Islet precursor cell (in vitro differentiated cells): ENCODE measurements at regions not wholly inside any gene's neighbourhood (a gene's known extent, or its start where the extent isn't known, plus 50 kb on each side); places are given as distances from the start of the nearest gene placed in this dataset.
"Not testable (repeated sequence)": the region's sequence is repeated elsewhere in the genome, so short reads cannot be mapped to it uniquely, and the experiment has no call there.

Experiments
- DNase-seq: peaks from one replicate; pipeline ENCODE4 v3.0.0-alpha.2; 2018

- DNase-seq = no peak
Measured at GRCh38 chrX:112367065-112367464, 284.5 kb upstream of the TRPC5 start.

- DNase-seq = no peak
Measured at GRCh38 chrX:112359906-112360305, 277.3 kb upstream of the TRPC5 start.

- no peak for DNase-seq
Measured at GRCh38 chrX:112355931-112356330, 273.4 kb upstream of the TRPC5 start.

- DNase-seq = no peak
Measured at GRCh38 chrX:112341598-112341997, 259.0 kb upstream of the TRPC5 start.

- no peak for DNase-seq
Measured at GRCh38 chrX:112313201-112313600, 230.6 kb upstream of the TRPC5 start.

GRCh38 chrX:112306027-112306426, 223.5 kb upstream of the TRPC5 start:
- no peak for DNase-seq

- DNase-seq = no peak
Measured at GRCh38 chrX:112279940-112280339, 197.4 kb upstream of the TRPC5 start.

GRCh38 chrX:112270991-112271390, 188.4 kb upstream of the TRPC5 start:
- DNase-seq = no peak

GRCh38 chrX:112266136-112266535, 183.6 kb upstream of the TRPC5 start:
- DNase-seq = no peak

- no peak for DNase-seq
Measured at GRCh38 chrX:112259375-112259774, 176.8 kb upstream of the TRPC5 start.

- DNase-seq = no peak
Measured at GRCh38 chrX:112254896-112255295, 172.3 kb upstream of the TRPC5 start.

GRCh38 chrX:112247714-112248113, 165.1 kb upstream of the TRPC5 start:
- DNase-seq = no peak

GRCh38 chrX:112235547-112235946, 153.0 kb upstream of the TRPC5 start:
- DNase-seq = no peak

GRCh38 chrX:112233164-112233563, 150.6 kb upstream of the TRPC5 start:
- DNase-seq = no peak

- DNase-seq = not testable (repeated sequence)
Measured at GRCh38 chrX:112226795-112227194, 144.2 kb upstream of the TRPC5 start.

- no peak for DNase-seq
Measured at GRCh38 chrX:112223391-112223790, 140.8 kb upstream of the TRPC5 start.

GRCh38 chrX:112218388-112218787, 135.8 kb upstream of the TRPC5 start:
- DNase-seq = no peak

GRCh38 chrX:112211459-112211858, 128.9 kb upstream of the TRPC5 start:
- DNase-seq = peak; percentile 79

- no peak for DNase-seq
Measured at GRCh38 chrX:112197840-112198239, 115.3 kb upstream of the TRPC5 start.

- DNase-seq = no peak
Measured at GRCh38 chrX:112190646-112191045, 108.1 kb upstream of the TRPC5 start.

GRCh38 chrX:112181361-112181760, 98.8 kb upstream of the TRPC5 start:
- DNase-seq = not testable (repeated sequence)

GRCh38 chrX:112164420-112164819, 81.8 kb upstream of the TRPC5 start:
- no peak for DNase-seq

- DNase-seq = no peak
Measured at GRCh38 chrX:112163906-112164305, 81.3 kb upstream of the TRPC5 start.

- no peak for DNase-seq
Measured at GRCh38 chrX:112148397-112148796, 65.8 kb upstream of the TRPC5 start.

- peak; percentile 62 for DNase-seq
Measured at GRCh38 chrX:112147206-112147605, 64.6 kb upstream of the TRPC5 start.

- no peak for DNase-seq
Measured at GRCh38 chrX:112137276-112137675, 54.7 kb upstream of the TRPC5 start.
